ENCODE measurements at regions not wholly inside any gene's neighbourhood (a gene's known extent, or its start where the extent isn't known, plus 50 kb on each side); places are given as distances from the start of the nearest gene placed in this dataset.
"Not testable (repeated sequence)": the region's sequence is repeated elsewhere in the genome, so short reads cannot be mapped to it uniquely, and the experiment has no call there.

GRCh38 chr2:111251711-111252110 is 131.0 kb downstream of the BCL2L11 start (continued):
- TF ChIP-seq, protein P1, sequence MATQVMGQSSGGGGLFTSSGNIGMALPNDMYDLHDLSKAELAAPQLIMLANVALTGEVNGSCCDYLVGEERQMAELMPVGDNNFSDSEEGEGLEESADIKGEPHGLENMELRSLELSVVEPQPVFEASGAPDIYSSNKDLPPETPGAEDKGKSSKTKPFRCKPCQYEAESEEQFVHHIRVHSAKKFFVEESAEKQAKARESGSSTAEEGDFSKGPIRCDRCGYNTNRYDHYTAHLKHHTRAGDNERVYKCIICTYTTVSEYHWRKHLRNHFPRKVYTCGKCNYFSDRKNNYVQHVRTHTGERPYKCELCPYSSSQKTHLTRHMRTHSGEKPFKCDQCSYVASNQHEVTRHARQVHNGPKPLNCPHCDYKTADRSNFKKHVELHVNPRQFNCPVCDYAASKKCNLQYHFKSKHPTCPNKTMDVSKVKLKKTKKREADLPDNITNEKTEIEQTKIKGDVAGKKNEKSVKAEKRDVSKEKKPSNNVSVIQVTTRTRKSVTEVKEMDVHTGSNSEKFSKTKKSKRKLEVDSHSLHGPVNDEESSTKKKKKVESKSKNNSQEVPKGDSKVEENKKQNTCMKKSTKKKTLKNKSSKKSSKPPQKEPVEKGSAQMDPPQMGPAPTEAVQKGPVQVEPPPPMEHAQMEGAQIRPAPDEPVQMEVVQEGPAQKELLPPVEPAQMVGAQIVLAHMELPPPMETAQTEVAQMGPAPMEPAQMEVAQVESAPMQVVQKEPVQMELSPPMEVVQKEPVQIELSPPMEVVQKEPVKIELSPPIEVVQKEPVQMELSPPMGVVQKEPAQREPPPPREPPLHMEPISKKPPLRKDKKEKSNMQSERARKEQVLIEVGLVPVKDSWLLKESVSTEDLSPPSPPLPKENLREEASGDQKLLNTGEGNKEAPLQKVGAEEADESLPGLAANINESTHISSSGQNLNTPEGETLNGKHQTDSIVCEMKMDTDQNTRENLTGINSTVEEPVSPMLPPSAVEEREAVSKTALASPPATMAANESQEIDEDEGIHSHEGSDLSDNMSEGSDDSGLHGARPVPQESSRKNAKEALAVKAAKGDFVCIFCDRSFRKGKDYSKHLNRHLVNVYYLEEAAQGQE (IDR thresholded peaks at IDR 0.05; ENCODE audit: low read depth, low read length), result no peak
- TF ChIP-seq, protein P2, sequence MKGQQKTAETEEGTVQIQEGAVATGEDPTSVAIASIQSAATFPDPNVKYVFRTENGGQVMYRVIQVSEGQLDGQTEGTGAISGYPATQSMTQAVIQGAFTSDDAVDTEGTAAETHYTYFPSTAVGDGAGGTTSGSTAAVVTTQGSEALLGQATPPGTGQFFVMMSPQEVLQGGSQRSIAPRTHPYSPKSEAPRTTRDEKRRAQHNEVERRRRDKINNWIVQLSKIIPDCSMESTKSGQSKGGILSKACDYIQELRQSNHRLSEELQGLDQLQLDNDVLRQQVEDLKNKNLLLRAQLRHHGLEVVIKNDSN (IDR thresholded peaks at IDR 0.05; ENCODE audit: borderline replicate concordance, low read depth), result no peak
- TF ChIP-seq RXRA (IDR thresholded peaks at IDR 0.05; ENCODE audit: borderline replicate concordance, low read depth), result no peak

DNA sequence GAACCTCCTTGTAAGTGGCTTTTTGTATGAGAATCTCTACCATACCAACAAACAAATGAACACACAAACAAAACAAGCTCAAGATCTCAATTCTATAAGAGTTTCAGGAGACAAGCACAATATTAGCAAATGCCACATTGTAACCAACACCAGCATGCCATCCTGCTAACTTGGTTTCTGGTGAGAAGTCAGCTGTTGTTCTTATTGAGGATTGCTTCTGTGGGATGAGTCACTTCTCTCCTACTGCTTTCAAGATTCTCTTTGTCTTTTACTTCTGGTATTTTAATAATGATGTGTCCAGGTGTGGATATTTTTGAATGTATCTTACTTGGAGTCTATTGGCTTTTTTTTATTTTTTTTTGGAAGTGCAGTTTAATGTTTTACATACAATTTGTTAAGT is 131.7 kb downstream of the BCL2L11 start:
- no peaks in the 10 kb centered on the region for H3F3A ChIP-seq (replicated peaks; ENCODE audit: insufficient read depth)
- peaks cover 19% of the 10 kb centered on the region for H3K79me2 ChIP-seq (ENCODE audit: insufficient read depth)
- no peaks in the 10 kb centered on the region for H3K9me2 ChIP-seq
- H4K20me1 ChIP-seq (ENCODE audit: insufficient read depth), result peaks cover 7% of the 10 kb centered on the region; the same call in 1 of the 2 replicates
- no peak overlapping the region for H3K9ac ChIP-seq
- ChIA-PET CTCF (no interaction called here), POLR2A (no interaction called here)
- no peaks in the 10 kb centered on the region for H3K4me1 ChIP-seq (ENCODE audit: control insufficient read depth in 1 of 2, insufficient read depth in 2 of 2, low read depth in 1 of 2, low read length in 1 of 2)
- no peak overlapping the region for H3K27ac ChIP-seq (ENCODE audit: low read depth in 2 of 2, low read length in 1 of 2)
- H3K27me3 ChIP-seq (ENCODE audit: insufficient read depth), result no peaks in the 10 kb centered on the region
- no peaks in the 10 kb centered on the region for H3K9me3 ChIP-seq
- TF ChIP-seq, protein P2 (IDR thresholded peaks at IDR 0.05; ENCODE audit: borderline replicate concordance, low read depth), result no peak
- DNase-seq, result no peak
- peaks cover 0 to 7% of the 10 kb centered on the region in 2 experiments for H3K36me3 ChIP-seq (replicated peaks in 1 of 2; ENCODE audit: control insufficient read depth in 1 of 2, insufficient read depth in 2 of 2, low read length in 1 of 2)
- H2AFZ ChIP-seq (ENCODE audit: low read depth), result no peak overlapping the region
- H3K4me3 ChIP-seq (ENCODE audit: low read depth in 2 of 2, low read length in 1 of 2), result no peak overlapping the region
- H3K4me2 ChIP-seq, result no peak overlapping the region

DNA sequence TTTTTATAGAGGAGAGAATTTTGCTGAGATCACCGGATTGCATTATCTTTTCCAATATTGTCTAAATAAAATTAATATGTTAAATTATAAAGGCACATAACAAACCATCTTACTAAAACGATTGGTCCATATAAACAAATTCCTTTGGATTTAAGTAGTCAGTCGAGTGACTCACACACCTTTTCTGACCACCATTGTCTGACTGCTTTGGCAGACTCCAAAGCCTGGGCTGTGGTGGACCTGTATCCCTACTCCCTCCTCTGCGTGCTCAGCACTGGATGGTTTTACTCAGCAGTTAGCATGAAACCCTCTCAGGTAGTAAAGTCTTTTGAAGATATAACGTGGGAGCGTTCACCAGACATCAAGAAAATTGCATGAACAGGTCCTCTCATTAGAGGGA is 134.2 kb downstream of the BCL2L11 start:
- H3K4me2 ChIP-seq; CTCF ChIA-PET; H3K9ac ChIP-seq; H3K9me3 ChIP-seq; H3K27me3 ChIP-seq (ENCODE audit: insufficient read depth); H3F3A ChIP-seq (replicated peaks; ENCODE audit: insufficient read depth); POLR2A ChIA-PET; DNase-seq; H4K20me1 ChIP-seq (ENCODE audit: insufficient read depth); H3K4me1 ChIP-seq (ENCODE audit: control insufficient read depth in 1 of 2, insufficient read depth in 2 of 2, low read depth in 1 of 2, low read length in 1 of 2); H3K9me2 ChIP-seq; H3K4me3 ChIP-seq (ENCODE audit: low read depth in 2 of 2, low read length in 1 of 2); H3K36me3 ChIP-seq (replicated peaks in 1 of 2; ENCODE audit: control insufficient read depth in 1 of 2, insufficient read depth in 2 of 2, low read length in 1 of 2); H2AFZ ChIP-seq (ENCODE audit: low read depth); H3K27ac ChIP-seq (ENCODE audit: low read depth in 2 of 2, low read length in 1 of 2): not testable (repeated sequence)
- 91% methylated on average over 5 of the region's 6 CpGs for WGBS (ENCODE audit: low lambda C conversion rate)
- peaks cover 19% of the 10 kb centered on the region for H3K79me2 ChIP-seq (ENCODE audit: insufficient read depth)

DNA sequence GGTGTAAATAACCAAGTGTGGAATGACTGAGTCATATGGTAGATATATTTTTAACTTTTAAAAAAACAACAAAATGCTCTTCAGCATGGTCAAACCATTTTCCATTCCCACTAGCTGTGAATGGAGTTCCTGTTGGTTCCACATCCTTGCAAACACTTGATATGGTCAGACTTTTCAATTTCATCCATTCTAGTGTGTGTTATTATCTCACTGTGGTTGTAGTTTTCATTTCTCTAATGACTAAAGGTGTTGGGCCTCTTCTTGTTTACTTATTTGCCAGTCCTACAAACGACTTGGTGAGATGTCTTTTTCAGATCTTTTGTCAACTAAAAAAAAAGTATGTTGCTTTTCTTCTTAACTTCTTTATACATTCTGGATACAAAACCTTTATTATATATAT is 135.9 kb downstream of the BCL2L11 start:
- H3K9me3 ChIP-seq; H3K36me3 ChIP-seq (replicated peaks in 1 of 2; ENCODE audit: control insufficient read depth in 1 of 2, insufficient read depth in 2 of 2, low read length in 1 of 2); H3K9ac ChIP-seq; POLR2A ChIA-PET; H3F3A ChIP-seq (replicated peaks; ENCODE audit: insufficient read depth); H3K27me3 ChIP-seq (ENCODE audit: insufficient read depth); H2AFZ ChIP-seq (ENCODE audit: low read depth); H3K9me2 ChIP-seq; DNase-seq; H3K4me1 ChIP-seq (ENCODE audit: control insufficient read depth in 1 of 2, insufficient read depth in 2 of 2, low read depth in 1 of 2, low read length in 1 of 2); H3K4me2 ChIP-seq; H3K27ac ChIP-seq (ENCODE audit: low read depth in 2 of 2, low read length in 1 of 2); H4K20me1 ChIP-seq (ENCODE audit: insufficient read depth); H3K4me3 ChIP-seq (ENCODE audit: low read depth in 2 of 2, low read length in 1 of 2); CTCF ChIA-PET: not testable (repeated sequence)
- peaks cover 12% of the 10 kb centered on the region; the same call in 1 of the 2 replicates for H3K79me2 ChIP-seq (ENCODE audit: insufficient read depth)
- 15% methylated on average over 1 of the region's 1 CpG for WGBS (ENCODE audit: low lambda C conversion rate)

- H3K9ac ChIP-seq; H3K9me2 ChIP-seq; H2AFZ ChIP-seq (ENCODE audit: low read depth); POLR2A ChIA-PET; H3K36me3 ChIP-seq (replicated peaks in 1 of 2; ENCODE audit: control insufficient read depth in 1 of 2, insufficient read depth in 2 of 2, low read length in 1 of 2); H4K20me1 ChIP-seq (ENCODE audit: insufficient read depth); H3K4me2 ChIP-seq; DNase-seq; H3F3A ChIP-seq (replicated peaks; ENCODE audit: insufficient read depth); H3K4me1 ChIP-seq (ENCODE audit: control insufficient read depth in 1 of 2, insufficient read depth in 2 of 2, low read depth in 1 of 2, low read length in 1 of 2); H3K4me3 ChIP-seq (ENCODE audit: low read depth in 2 of 2, low read length in 1 of 2); H3K27ac ChIP-seq (ENCODE audit: low read depth in 2 of 2, low read length in 1 of 2); H3K79me2 ChIP-seq (ENCODE audit: insufficient read depth); CTCF ChIA-PET; H3K9me3 ChIP-seq; H3K27me3 ChIP-seq (ENCODE audit: insufficient read depth): not testable (repeated sequence)
- WGBS (ENCODE audit: low lambda C conversion rate), result no CpG with 5 or more reads among the region's 1 CpG
Measured at GRCh38 chr2:111257607-111258006, 136.9 kb downstream of the BCL2L11 start.

DNA sequence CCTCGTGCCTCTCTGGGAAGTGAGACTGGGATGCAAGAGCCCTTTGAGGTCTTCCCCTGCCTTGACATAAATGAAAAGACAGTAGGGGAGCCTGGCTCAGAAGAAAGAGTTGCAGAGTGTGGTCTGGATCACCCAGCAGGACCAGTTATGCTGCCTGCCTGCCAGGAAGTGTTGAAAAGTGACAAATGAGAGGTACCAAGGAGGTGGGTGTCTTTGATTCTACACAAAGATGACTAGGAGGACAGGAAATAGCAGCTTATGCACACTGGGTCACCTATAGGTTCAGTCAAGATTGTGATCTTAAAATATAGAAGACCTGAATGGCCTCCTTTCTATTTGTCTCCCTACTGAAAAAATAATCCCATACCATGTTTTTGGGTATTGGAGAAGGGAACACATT is 137.6 kb downstream of the BCL2L11 start:
- H3K4me1 ChIP-seq (ENCODE audit: control insufficient read depth in 1 of 2, insufficient read depth in 2 of 2, low read depth in 1 of 2, low read length in 1 of 2); POLR2A ChIA-PET; H3K27ac ChIP-seq (ENCODE audit: low read depth in 2 of 2, low read length in 1 of 2); H3K9me2 ChIP-seq; H3K9me3 ChIP-seq; H3K9ac ChIP-seq; H3K27me3 ChIP-seq (ENCODE audit: insufficient read depth); H3K4me3 ChIP-seq (ENCODE audit: low read depth in 2 of 2, low read length in 1 of 2); H4K20me1 ChIP-seq (ENCODE audit: insufficient read depth); CTCF ChIA-PET; H3K79me2 ChIP-seq (ENCODE audit: insufficient read depth); H3K36me3 ChIP-seq (replicated peaks in 1 of 2; ENCODE audit: control insufficient read depth in 1 of 2, insufficient read depth in 2 of 2, low read length in 1 of 2); DNase-seq; H3F3A ChIP-seq (replicated peaks; ENCODE audit: insufficient read depth); H2AFZ ChIP-seq (ENCODE audit: low read depth); H3K4me2 ChIP-seq: not testable (repeated sequence)
- WGBS (ENCODE audit: low lambda C conversion rate), result no CpG with 5 or more reads among the region's 1 CpG
